ENCODE measurements at regions not wholly inside any gene's neighbourhood (a gene's known extent, or its start where the extent isn't known, plus 50 kb on each side); places are given as distances from the start of the nearest gene placed in this dataset.

DNA sequence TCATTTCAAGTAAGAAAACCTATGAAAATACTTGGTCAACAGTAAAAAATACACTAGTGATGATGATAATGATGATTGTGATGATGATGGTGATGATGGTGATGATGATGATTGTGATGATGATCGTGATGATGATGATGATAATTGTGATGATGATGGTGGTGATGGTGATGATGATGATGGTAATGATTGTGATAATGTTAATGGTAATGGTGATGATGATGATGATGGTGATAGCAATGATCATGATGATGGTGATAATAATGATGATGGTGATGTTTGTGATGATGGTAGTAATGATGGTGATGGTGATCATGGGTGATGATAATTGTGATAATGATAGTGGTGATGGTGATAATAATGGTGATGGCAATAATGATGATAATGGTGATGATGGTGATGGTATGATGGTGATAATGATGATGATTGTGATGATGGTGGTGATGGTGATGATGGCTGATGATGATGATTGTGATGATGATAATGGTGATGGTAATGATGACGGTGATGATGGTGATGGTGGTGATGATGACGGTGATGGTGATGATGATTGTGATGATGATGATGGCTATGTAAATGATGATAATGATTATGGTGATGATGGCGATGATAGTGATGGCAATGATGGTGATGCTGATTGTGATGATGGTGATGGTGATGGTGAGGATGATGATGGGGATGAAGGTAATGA lies 62.1 kb downstream of the VCX3A start:
- 31% methylated on average over 4 of the region's 4 CpGs for WGBS (ENCODE audit: low lambda C conversion rate)
- Histone ChIP-seq H3K27ac (ENCODE audit: low read depth in 2 of 2, low read length in 1 of 2) (no peak overlapping the region), H4K20me1 (ENCODE audit: insufficient read depth) (no peaks in the 10 kb centered on the region), H3K4me2 (no peak overlapping the region), H3K4me3 (ENCODE audit: low read depth in 2 of 2, low read length in 1 of 2) (no peak overlapping the region), H3K4me1 (ENCODE audit: control insufficient read depth in 1 of 2, insufficient read depth in 2 of 2, low read depth in 1 of 2, low read length in 1 of 2) (no peaks in the 10 kb centered on the region), H3K9ac (no peak overlapping the region), H3K36me3 (replicated peaks in 1 of 2; ENCODE audit: control insufficient read depth in 1 of 2, insufficient read depth in 2 of 2, low read length in 1 of 2) (no peaks in the 10 kb centered on the region), H3K27me3 (ENCODE audit: insufficient read depth) (no peaks in the 10 kb centered on the region), H3F3A (replicated peaks; ENCODE audit: insufficient read depth) (no peaks in the 10 kb centered on the region), H3K9me3 (no peaks in the 10 kb centered on the region), H3K79me2 (ENCODE audit: insufficient read depth) (no peaks in the 10 kb centered on the region), H2AFZ (ENCODE audit: low read depth) (no peak overlapping the region), H3K9me2 (no peaks in the 10 kb centered on the region)
- CTCF ChIA-PET = no interaction called here
- no peak for DNase-seq
- TF ChIP-seq YY1 (IDR thresholded peaks at IDR 0.05; ENCODE audit: low read depth) (no peak), SIN3A (IDR thresholded peaks at IDR 0.05; ENCODE audit: borderline replicate concordance, low read depth, low read length) (no peak), FOXJ3 (CRISPR knock-in tag; IDR thresholded peaks at IDR 0.05) (no peak), EZH2phosphoT487 (IDR thresholded peaks at IDR 0.05; ENCODE audit: borderline replicate concordance, low read depth) (no peak), POLR2AphosphoS5 (IDR thresholded peaks at IDR 0.05; ENCODE audit: low read depth, low read length) (no peak), SMC3 (IDR thresholded peaks at IDR 0.05; ENCODE audit: low read depth, low read length) (no peak), MEF2A (IDR thresholded peaks at IDR 0.05; ENCODE audit: borderline replicate concordance, low read depth) (no peak), RCOR1 (IDR thresholded peaks at IDR 0.05; ENCODE audit: low read length) (no peak), RFX5 (IDR thresholded peaks at IDR 0.05; ENCODE audit: low read length) (no peak), TAF1 (IDR thresholded peaks at IDR 0.05; ENCODE audit: borderline replicate concordance, low read depth, low read length) (no peak), RAD21 (IDR thresholded peaks at IDR 0.05; ENCODE audit: low read length) (no peak), FOXM1 (IDR thresholded peaks at IDR 0.05; ENCODE audit: low read depth) (no peak)
- TF ChIP-seq, protein P1, sequence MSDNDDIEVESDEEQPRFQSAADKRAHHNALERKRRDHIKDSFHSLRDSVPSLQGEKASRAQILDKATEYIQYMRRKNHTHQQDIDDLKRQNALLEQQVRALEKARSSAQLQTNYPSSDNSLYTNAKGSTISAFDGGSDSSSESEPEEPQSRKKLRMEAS (IDR thresholded peaks at IDR 0.05; ENCODE audit: low read depth) = no peak
- TF ChIP-seq, protein P2, sequence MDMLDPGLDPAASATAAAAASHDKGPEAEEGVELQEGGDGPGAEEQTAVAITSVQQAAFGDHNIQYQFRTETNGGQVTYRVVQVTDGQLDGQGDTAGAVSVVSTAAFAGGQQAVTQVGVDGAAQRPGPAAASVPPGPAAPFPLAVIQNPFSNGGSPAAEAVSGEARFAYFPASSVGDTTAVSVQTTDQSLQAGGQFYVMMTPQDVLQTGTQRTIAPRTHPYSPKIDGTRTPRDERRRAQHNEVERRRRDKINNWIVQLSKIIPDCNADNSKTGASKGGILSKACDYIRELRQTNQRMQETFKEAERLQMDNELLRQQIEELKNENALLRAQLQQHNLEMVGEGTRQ (IDR thresholded peaks at IDR 0.05; ENCODE audit: borderline replicate concordance, low read depth, low read length) = no peak
- TF ChIP-seq, protein P3, sequence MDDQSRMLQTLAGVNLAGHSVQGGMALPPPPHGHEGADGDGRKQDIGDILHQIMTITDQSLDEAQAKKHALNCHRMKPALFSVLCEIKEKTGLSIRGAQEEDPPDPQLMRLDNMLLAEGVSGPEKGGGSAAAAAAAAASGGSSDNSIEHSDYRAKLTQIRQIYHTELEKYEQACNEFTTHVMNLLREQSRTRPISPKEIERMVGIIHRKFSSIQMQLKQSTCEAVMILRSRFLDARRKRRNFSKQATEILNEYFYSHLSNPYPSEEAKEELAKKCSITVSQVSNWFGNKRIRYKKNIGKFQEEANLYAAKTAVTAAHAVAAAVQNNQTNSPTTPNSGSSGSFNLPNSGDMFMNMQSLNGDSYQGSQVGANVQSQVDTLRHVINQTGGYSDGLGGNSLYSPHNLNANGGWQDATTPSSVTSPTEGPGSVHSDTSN (IDR thresholded peaks at IDR 0.05) = no peak
- TF ChIP-seq, protein P4, sequence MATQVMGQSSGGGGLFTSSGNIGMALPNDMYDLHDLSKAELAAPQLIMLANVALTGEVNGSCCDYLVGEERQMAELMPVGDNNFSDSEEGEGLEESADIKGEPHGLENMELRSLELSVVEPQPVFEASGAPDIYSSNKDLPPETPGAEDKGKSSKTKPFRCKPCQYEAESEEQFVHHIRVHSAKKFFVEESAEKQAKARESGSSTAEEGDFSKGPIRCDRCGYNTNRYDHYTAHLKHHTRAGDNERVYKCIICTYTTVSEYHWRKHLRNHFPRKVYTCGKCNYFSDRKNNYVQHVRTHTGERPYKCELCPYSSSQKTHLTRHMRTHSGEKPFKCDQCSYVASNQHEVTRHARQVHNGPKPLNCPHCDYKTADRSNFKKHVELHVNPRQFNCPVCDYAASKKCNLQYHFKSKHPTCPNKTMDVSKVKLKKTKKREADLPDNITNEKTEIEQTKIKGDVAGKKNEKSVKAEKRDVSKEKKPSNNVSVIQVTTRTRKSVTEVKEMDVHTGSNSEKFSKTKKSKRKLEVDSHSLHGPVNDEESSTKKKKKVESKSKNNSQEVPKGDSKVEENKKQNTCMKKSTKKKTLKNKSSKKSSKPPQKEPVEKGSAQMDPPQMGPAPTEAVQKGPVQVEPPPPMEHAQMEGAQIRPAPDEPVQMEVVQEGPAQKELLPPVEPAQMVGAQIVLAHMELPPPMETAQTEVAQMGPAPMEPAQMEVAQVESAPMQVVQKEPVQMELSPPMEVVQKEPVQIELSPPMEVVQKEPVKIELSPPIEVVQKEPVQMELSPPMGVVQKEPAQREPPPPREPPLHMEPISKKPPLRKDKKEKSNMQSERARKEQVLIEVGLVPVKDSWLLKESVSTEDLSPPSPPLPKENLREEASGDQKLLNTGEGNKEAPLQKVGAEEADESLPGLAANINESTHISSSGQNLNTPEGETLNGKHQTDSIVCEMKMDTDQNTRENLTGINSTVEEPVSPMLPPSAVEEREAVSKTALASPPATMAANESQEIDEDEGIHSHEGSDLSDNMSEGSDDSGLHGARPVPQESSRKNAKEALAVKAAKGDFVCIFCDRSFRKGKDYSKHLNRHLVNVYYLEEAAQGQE (IDR thresholded peaks at IDR 0.05; ENCODE audit: low read depth, low read length) = no peak
- TF ChIP-seq, protein P5, sequence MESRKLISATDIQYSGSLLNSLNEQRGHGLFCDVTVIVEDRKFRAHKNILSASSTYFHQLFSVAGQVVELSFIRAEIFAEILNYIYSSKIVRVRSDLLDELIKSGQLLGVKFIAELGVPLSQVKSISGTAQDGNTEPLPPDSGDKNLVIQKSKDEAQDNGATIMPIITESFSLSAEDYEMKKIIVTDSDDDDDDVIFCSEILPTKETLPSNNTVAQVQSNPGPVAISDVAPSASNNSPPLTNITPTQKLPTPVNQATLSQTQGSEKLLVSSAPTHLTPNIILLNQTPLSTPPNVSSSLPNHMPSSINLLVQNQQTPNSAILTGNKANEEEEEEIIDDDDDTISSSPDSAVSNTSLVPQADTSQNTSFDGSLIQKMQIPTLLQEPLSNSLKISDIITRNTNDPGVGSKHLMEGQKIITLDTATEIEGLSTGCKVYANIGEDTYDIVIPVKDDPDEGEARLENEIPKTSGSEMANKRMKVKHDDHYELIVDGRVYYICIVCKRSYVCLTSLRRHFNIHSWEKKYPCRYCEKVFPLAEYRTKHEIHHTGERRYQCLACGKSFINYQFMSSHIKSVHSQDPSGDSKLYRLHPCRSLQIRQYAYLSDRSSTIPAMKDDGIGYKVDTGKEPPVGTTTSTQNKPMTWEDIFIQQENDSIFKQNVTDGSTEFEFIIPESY (IDR thresholded peaks at IDR 0.05; ENCODE audit: borderline replicate concordance, low read depth) = no peak
- TF ChIP-seq, protein P6, sequence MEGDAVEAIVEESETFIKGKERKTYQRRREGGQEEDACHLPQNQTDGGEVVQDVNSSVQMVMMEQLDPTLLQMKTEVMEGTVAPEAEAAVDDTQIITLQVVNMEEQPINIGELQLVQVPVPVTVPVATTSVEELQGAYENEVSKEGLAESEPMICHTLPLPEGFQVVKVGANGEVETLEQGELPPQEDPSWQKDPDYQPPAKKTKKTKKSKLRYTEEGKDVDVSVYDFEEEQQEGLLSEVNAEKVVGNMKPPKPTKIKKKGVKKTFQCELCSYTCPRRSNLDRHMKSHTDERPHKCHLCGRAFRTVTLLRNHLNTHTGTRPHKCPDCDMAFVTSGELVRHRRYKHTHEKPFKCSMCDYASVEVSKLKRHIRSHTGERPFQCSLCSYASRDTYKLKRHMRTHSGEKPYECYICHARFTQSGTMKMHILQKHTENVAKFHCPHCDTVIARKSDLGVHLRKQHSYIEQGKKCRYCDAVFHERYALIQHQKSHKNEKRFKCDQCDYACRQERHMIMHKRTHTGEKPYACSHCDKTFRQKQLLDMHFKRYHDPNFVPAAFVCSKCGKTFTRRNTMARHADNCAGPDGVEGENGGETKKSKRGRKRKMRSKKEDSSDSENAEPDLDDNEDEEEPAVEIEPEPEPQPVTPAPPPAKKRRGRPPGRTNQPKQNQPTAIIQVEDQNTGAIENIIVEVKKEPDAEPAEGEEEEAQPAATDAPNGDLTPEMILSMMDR (IDR thresholded peaks at IDR 0.05) = no peak
- POLR2A ChIA-PET = no interaction called here
